Medulla oblongata (tissue), 1 donor: ENCODE measurements at regions not wholly inside any gene's neighbourhood (a gene's known extent, or its start where the extent isn't known, plus 50 kb on each side); places are given as distances from the start of the nearest gene placed in this dataset.

Source experiments
- DNase-seq: peaks from one replicate; pipeline ENCODE4 v3.0.0-alpha.2; 2015; ENCODE audit errors: extremely low spot score

DNA sequence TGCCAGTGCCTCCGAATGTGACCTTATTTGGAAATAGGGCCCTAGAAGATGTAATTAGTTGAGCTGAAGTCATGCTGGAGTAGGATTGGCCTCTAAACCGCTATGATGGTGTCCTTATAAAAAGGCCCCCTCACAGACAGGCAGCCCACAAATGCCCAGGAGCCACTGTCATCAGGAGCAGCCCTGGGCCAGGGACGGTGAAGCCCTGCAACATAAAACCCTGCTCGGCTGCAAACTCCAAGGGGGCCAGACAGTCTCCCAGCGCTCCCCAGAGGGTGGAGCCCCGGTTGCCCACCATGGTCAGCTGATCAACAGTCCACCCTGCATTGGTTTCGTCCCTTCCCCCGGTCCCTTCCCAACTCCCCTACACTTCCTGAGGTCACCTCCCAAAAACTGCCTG lies 351.7 kb downstream of the FOXL1 start:
- DNase-seq, result no peak

DNA sequence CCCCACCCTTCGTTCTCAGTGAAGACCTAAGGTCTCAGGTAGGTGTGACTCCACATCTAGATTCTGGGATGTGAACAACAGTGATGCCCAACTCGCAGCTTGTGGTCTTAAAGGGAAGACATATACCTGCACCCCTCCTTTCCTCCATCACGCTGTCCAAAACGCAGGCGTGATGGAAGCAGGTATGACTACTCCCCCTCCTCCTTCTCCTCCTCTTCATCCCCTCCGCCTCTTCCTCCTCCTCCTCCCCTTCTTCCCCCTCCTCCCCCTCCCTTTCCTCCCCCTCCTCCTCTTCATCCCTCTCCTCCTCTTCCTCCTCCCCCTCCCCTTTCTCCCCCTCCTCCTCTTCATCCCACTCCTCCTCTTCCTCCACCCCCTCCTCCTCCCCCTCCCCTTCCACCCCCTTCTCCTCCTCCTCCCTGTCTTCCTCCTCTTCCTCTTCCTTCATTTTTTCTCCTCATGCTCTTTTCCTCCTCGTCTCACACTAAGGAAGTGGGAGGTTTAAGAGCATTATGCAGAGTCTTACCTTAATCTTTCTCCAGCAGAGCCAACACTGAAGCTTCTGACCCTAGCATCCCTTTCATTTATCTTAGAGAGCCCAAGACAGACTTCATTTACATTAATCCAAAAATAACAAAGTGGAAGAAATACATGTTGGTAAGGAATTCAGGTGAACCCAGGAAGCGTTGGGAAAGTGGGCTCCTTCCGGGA lies 352.5 kb downstream of the FOXL1 start:
- no peak for DNase-seq

DNA sequence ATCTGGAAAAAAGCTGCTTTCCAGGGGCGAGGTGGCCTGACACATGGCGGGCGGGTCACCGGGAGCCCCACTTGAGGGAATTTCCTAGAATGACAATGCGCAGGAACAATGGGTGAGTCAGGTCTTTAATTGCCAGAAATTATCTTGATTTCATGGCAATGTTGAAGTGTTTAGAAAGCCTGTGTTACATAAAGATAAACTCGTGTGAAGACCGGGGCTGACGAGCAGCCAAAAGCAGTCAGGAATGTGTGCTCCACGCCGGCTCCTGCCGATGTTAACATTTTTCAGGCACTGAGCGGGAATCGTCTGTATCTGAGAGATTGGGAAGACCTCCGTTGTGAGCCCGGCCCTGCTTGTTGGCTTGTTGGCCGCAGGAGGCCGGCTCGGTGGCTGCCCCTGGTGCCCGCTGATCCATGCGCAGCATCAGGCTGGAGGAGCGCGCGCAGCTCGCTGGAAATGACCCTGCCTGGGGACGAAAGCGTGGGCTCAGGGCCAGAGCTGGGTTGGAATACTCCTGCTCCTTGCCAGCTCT lies 353.1 kb downstream of the FOXL1 start:
- no peak for DNase-seq

DNA sequence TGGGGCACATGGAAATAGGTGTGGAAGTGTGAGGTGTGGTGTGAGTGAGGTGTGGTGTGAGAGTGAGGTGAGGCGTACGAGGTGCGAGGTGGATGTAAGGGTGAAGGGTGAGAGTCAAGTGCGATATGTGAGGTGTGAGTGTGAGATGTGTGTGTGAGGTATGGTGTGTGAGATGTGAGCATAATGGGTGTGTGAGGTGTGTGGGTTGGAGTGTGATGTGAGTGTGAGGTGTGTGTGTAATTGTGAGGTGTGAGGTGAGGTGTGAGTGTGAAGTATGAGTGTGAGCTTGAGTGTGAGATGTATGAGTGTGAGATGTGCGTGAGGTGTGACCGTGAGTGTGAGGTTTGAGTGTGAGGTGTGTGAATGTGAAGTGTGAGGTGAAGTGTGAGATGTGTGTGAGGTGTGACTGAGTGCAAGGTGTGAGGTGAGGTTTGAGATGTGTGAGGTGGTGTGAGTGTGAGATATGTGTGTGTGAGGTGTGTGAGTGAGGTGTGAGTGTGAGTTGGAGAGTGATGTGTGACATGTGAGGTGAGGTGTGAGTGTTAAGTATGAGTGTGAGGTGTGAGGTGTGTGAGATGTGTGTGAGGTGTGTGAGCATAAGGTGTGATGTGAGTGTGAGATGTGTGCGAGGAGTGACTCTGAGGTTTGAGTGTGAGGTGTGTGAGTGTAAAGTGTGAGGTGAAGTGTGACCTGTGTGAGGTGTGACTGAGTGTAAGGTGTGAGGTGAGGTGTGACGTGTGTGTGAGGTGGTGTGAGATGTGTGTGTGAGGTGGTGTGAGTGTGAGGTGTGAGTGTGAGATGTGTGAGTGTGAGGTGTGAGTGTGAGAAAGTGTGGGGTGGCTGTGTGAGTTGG lies 354.0 kb downstream of the FOXL1 start:
- no peak for DNase-seq

DNA sequence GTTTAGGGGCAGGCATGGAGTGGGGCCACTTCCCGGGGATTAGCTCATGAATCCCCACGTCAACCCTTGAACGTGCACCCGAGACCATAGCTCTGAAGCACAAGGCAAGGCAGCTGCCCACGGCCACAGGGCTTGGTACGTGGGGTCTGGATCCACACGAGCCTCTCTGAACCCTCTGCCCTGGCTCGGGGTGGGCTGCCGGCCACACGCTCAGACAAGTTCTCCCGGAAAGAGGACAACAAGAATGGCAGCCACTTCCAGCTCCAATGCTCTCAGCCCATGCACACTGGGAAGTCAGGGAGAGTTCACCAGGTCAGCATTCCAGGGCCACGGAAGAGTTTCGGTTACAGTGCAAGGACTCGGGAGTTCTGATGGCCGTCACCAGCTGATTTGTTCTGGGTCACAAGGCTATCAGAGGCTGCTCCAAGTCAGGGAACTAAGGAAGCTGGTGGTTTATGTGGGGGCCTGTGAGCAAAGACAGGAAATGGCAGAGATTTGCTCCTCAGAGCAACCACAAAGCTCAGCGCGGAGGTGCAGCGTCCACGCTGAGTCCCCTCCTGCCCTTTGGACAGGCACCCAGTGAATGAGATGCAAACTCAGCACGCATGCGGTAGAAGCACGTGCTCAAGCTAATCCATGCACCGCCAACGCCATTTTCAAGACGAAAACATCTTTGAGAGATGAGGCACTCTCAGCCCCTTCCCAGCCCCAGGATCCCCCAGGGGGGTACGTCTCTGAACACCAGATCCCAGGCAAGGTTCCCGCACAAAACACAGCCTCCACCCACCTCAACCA lies 356.4 kb downstream of the FOXL1 start:
- no peak for DNase-seq

DNA sequence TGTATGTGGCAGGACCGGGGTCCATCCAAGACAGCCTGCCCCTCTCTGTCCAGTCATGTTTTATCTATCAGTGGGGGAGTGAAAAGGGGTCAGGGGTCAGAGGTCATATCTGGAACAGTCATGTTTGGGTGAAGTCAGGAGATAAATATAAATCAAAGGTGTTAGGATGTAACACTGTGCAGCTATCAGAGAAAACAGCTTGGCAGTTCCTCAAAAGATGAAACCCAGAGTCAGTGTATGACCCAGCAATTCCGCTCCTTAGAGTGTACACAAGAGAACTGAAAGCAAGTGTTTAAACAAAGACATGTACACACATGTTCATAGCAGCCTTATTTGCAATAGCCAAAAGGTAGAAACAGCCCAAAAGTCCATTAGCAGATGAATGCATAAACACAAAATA lies 361.3 kb downstream of the FOXL1 start:
- no peak for DNase-seq

DNA sequence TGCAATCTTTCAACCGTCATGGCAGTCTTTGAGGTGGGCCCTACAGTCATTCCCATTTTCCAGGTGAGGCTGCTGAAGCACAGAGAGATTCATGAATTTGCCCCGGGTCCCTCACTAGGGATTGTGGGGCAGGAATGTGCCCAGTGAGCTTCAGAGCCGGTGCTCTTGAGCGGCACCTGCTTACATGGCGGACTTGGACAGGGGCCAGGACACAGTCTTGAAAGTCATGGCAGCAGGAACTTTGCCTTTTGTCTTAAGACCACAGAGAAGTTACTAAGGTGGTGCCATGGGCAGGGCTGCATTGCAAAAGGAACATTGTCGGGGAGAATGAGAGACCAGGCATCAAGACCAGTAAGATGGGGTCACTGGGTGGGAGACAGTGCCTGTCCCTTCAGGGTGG lies 363.4 kb downstream of the FOXL1 start:
- DNase-seq, result no peak

DNA sequence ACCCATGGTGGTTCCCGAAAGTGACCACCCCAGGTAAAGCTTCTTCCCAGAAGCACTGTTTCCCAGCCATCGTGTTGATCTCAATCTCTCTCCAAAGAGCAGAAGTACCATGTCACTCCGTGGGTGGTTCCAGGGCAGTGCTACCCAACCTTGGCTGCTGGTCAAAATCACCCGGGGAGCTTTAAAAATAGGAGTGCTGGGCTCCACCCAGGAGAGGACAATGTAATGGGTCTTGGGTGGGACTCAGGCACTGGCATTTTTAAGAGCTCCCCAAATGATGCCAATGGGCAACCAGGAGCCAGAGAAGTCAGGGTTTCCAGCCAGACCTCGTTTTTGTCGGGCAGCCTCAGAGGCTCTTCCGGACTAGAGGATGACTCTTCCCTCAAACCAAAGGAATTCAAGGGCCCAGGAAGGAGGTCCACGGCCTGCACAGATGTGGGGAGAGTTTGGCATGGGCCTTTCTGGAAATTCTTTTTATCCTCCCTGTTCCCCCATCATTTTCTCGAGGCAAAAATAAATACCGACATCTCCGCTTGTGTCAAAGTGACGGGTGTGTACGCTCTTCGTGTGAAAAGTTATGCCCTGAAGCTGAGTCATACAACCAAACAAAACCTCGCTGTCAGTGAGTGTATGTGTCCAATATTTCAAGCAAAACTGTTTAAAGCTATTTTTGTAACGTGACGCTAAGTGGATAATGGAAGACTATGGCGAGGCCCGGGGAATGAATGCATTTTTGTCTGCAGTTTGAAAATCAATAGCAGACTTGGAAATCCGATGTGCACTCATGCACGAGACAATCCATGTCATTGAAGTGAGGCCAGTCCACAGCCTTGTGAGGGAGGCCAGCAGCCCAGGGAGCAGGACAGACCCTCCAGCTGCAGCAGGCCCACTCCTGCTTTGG lies 364.1 kb downstream of the FOXL1 start:
- no peak for DNase-seq

DNA sequence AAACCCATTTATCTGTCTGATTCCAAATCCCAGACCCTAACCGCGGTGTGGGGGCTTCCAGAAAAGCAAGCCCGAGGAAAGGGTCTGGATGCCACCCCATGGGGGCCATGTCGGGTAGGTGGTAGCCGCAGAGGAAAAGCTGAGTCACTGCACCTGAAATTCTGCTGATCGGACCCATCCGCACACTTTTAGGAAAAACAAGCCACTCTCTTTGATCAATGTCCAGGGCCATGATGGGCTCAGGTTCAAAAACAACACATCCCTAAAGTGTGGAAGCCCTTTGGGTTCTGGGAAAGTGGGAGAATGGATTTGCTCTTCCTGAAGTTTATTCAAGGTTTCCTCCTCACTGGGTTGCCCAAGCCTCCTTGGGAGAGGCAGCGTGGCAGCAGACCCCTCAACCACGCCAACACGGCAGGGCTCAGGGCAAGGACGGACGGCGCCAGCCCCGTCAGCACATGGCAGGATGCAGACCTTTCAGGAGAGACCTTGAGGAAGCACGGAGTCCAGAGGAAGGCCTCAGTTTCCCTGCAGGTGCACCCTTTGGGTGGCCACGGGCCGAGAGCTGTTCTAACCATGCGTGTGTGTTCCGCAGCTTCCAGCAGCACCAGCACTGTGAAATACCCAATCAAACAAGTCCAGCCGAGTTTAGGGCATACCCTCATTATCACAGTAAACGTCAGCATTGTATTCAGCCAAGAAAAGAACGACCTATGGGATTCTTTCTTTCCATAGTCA lies 367.0 kb downstream of the FOXL1 start:
- no peak for DNase-seq

DNA sequence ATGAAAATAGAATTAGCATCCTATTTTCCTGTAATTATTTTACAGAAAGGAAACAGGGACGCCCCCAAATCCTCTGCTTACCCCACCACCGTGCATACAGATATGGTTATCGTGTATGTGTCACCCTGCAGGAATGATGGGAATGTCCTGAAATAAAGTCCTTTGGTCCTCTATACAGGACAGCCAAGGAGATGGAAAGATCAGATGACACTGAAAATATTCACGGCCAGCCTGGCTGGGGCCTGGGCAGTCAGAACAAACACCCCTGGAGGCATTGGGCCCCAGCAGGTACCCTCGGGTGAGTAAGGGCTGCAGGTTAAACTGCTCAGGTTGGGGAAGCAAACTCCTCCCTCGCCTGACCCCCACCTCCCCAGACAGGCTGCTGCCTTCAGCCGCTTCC lies 368.0 kb downstream of the FOXL1 start:
- no peak for DNase-seq

DNA sequence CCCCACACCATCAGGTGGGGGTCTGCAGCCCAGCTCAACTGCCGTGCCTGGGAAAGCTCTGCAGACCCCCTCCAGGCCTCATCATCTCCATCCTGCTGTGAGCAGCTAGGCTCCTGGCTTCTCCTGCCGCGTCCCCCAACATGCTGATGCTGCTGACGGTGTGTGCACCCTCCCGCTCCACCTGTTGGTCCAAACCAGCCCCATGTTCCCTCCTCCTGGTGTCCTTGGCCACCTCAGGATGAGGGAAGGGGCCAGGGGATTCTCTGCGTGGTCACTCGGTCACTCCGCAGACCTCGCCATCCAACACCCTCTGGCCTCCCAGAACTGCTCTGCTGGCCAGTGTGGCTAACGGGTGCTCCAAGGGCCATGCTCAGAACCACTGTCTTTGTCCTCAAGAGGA lies 368.6 kb downstream of the FOXL1 start:
- DNase-seq, result no peak

DNA sequence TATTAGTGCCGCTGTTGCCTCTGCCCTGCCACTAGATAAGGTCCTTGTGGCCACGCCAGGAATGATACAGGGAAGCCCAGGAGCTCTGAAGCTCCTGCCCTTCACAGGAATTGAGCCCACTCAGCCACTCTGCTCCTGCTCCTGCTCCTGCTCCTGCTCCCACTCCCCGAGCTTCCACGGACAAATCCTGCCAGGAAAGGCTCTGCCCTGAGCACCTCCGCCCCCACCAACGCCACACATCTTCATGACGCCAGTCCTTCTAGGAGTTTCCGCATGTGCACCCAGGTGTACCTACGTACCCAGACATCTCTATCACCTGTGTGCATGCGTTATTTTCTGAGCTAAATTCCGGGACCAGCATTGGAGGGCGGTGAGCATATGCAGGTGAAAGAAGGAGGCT lies 369.1 kb downstream of the C16orf95 start:
- no peak for DNase-seq

DNA sequence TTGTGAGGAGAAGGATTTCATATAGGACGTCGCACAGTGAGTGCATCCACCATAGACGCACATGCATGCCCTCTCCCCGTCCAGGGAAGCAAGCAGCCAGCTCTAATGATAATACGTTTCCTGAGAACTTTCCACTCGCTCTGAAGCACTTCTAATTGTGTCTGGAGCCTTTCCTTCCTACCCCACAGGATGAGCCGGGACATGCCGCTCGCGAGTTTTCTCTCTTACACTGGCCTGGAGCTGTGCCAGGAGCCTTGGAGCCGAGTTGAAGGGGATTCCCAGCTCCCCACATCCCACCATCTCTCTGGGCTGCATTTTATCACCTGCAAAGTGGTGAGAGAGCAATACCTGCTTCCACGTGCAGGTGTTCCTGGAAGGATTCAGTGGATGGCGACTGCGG lies 368.1 kb downstream of the C16orf95 start:
- no peak for DNase-seq

DNA sequence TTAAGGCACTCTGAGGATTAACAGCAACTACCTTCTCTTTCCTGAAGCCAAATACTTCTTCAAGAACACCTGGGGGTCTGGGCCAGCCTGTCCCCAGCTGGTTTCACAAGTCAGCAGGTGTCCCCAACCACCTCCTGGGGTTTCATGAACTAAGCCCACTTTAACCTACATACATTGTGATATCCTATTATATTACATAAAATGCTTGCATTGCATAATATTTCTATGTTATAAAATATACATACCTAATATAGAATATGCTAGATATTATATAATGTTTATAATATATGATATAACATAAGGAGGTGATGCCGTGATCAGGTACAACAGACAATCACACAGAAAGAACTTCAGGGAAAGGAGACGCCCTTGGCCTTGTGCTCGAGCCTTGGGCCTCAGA lies 367.6 kb downstream of the C16orf95 start:
- no peak for DNase-seq

DNA sequence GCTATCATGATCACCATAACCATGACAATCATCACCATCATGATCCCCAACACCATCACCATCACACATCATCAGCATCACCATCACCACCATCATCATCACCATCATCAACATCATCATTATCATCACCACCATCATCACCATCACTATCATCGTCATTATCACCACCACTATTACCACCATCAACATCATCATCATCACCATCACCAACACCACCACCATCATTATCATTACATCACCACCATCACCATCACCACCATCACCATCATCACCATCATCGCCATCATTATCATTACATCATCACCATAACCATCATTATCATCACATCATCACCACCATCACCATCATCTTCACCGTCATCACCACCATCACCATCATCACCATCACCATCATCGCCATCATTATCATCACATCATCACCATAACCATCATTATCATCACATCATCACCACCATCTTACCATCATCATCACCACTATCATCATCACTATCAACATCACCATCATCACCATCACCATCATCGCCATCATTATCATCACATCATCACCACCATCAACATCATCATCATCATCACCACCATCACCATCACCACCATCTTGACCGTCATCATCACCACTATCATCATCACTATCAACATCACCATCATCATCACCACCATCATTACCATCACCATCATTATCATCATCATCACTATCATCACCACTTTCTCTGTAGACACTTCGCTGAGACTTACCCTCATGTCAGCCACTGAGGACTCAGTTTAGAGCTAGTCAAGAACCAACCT lies 366.0 kb downstream of the C16orf95 start:
- DNase-seq, result no peak

DNA sequence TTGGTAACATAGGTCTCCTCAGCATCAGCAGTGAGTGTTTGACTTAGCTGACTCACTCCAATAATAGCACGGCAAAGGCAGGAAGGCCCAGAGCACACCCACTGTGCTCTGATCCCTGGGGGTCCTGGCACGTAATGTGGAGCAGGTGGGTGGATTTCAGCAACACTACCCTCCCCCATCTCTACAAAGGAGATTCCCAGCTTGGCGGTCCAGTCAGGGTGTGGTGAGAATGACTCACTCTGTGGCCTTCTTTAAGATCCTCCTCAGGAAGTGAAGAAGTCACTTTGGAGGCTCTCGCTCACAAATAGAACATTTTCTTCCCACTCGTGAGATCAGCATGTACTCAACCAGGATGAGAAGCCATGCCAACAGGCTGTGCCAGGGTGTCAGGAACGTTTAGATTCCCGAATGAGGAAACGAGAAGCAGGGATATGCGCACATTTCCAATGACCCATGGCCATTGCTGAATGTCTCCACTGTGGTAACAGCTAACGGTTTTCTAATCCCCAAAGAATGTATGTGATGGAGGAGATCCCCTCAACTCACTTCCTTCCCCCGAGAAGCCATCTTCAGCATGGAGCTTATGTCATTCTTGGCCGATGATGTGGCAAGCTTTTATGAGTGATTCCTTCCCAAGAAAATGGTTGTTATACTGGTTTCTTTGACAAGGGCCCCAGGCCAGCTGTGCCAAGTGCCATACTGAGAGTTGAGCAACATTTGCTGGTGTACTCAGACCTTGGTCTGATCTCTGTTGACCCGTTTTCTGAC lies 365.2 kb downstream of the C16orf95 start:
- no peak for DNase-seq

DNA sequence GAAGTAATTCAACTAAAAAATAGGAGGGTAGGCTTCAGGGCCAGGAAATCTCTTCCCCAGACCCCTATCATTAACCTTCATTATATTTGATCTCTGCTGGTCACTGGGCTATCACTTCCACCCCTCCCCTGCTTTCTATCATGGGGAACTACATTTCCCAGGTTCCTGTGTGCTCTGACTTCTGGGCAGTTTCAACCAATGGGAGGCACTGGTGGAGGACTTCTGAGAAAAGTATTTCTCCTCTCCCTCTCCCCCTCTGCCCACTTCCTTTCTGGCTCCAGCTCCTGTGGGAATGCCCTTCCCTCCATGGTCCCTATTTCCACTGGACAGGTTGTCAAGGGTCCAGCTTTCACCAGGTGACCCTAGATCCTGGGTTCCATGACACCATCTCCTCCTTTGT lies 364.4 kb downstream of the C16orf95 start:
- no peak for DNase-seq

DNA sequence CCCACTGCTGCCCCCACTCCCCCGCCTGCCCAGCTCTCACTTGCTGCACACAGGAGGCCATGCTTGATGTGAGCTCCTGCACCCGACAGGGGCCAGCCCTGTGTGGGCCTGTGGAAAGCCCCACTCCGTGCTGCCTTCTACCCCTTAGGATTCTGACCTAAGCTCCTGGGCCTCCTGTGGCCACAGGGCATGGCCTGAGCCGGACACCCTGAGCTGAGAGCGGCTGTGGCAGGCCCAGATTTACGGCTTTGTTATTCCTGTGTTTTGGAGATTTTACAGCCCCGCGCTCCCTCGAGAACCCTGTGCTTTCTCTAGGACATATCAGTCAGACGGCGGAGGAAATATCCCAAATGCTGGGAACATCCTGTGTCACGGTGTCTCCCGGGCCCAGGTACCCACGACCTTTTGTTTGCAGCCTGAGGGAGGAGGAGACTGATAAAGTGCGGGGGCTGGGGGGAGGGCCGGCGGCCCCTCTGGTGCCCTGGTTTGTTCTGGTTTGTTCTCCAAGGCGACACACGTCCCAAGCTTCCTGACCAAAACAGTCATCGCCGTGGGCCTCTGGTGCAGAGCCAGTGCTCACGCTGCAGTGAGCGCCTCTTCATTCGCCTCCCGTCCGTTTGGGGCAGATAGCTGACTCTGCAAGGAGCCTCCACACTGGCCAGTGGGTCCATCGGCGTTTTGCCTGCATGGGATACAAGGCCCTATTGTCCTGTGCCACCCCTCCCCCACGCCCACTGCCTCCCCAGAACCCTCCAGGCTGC lies 363.4 kb downstream of the C16orf95 start:
- no peak for DNase-seq
